ENCODE measurements at regions not wholly inside any gene's neighbourhood (a gene's known extent, or its start where the extent isn't known, plus 50 kb on each side); places are given as distances from the start of the nearest gene placed in this dataset.

DNA sequence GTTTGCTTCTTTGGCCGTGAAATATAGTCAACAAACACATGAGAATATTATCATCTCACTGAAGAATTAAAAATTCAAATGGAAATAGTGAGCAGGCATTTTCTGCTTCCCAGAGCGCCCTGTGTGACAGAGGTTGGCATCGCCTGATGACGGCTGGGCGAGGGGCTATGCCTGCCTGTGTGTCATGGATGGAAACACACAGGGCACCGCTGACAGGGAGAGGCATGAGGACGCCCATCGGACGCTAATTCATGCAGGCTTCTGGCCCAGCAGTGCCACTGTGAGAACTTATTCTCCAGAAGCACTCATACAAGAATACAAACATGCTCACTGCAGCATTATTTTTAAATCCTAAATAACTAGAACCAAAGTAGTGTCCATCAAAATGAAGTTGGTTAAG lies 61.4 kb upstream of the OTOS start:
- Histone ChIP-seq H3K4me3 (ENCODE audit: insufficient read depth, low read depth, low read length) (no peak overlapping the region), H3K9me3 (ENCODE audit: control insufficient read depth, low read length) (no peaks in the 10 kb centered on the region), H3K4me1 (ENCODE audit: control insufficient read depth, insufficient read depth, low read length) (peaks cover 26% of the 10 kb centered on the region), H3K36me3 (ENCODE audit: control insufficient read depth, insufficient read depth, low read length) (no peaks in the 10 kb centered on the region), H3K27ac (ENCODE audit: insufficient read depth, low read depth, low read length, poor library complexity, severe bottlenecking) (no peak overlapping the region), H3K27me3 (ENCODE audit: control insufficient read depth, insufficient read depth, low read length, poor library complexity, severe bottlenecking) (no peaks in the 10 kb centered on the region)
- WGBS, 2 experiments = 93 to 96% methylated on average over 8 to 9 of the region's 9 CpGs

DNA sequence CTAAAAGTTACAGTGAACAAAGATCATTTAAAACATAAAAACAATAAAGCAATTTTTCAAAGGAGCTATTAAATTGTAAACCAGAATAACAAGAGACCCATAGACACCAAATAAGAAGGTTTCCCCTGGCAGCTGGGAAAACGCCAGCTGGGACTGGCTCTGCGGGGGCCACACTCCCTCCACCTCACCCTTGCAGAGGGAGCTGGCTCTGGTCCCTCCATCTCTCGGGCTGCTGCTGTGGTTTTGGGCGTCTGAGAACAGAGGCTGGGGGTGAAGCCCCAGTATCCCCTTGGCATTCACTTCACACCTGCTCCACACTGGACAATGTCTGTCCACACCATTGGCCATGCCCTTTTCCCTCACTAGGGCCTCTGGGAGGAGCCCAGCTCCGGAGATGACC lies 62.1 kb upstream of the OTOS start:
- Histone ChIP-seq H3K9me3 (ENCODE audit: control insufficient read depth, low read length) (no peaks in the 10 kb centered on the region), H3K4me1 (ENCODE audit: control insufficient read depth, insufficient read depth, low read length) (peaks cover 26% of the 10 kb centered on the region), H3K27me3 (ENCODE audit: control insufficient read depth, insufficient read depth, low read length, poor library complexity, severe bottlenecking) (no peaks in the 10 kb centered on the region), H3K36me3 (ENCODE audit: control insufficient read depth, insufficient read depth, low read length) (no peaks in the 10 kb centered on the region), H3K27ac (ENCODE audit: insufficient read depth, low read depth, low read length, poor library complexity, severe bottlenecking) (no peak overlapping the region), H3K4me3 (ENCODE audit: insufficient read depth, low read depth, low read length) (no peak overlapping the region)
- WGBS, 2 experiments = 88 to 98% methylated on average over 5 of the region's 5 CpGs

DNA sequence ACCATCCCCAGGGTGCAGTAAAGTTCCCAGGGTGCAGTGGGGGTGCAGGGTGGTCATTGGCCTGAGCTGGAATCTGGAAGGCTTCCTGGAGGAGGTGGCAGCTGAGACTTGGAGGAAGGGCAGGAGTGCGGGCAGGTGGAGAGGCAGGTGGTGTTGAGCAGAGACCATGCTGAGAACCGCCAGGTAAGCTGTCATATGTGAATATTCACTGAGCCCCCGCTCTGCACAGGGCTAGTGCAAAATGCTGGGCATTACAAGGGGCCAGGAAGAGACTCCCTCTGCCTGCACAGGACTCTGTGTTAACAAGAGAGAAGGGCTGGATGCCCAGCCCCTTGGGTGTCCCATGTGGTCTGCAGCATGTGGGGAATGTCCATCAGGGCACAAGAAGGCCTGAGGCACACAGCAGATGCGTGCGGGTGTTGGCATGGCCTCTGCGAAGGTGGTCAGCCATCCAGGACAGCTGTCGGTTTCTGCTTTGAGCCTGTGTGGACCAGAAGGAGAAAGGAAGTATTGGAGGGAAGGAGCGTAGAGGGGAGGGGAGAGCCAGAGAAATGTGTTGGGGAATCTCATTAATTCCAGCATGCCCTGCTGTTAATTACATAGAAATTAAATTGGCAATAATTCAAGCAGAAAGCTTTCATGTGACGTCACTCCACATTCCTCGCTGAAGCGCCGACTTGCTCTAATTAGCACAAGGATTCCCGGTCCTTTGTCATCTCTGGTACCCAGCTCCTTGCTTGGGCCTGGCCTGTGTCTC lies 62.8 kb upstream of the OTOS start:
- no peaks in the 10 kb centered on the region for H3K36me3 ChIP-seq (ENCODE audit: control insufficient read depth, insufficient read depth, low read length)
- no peaks in the 10 kb centered on the region for H3K27me3 ChIP-seq (ENCODE audit: control insufficient read depth, insufficient read depth, low read length, poor library complexity, severe bottlenecking)
- H3K9me3 ChIP-seq (ENCODE audit: control insufficient read depth, low read length) = no peaks in the 10 kb centered on the region
- WGBS, 2 experiments = 86 to 87% methylated on average over 13 of the region's 13 CpGs
- peaks cover 26% of the 10 kb centered on the region for H3K4me1 ChIP-seq (ENCODE audit: control insufficient read depth, insufficient read depth, low read length)
- no peak overlapping the region for H3K27ac ChIP-seq (ENCODE audit: insufficient read depth, low read depth, low read length, poor library complexity, severe bottlenecking)
- H3K4me3 ChIP-seq (ENCODE audit: insufficient read depth, low read depth, low read length) = no peak overlapping the region

DNA sequence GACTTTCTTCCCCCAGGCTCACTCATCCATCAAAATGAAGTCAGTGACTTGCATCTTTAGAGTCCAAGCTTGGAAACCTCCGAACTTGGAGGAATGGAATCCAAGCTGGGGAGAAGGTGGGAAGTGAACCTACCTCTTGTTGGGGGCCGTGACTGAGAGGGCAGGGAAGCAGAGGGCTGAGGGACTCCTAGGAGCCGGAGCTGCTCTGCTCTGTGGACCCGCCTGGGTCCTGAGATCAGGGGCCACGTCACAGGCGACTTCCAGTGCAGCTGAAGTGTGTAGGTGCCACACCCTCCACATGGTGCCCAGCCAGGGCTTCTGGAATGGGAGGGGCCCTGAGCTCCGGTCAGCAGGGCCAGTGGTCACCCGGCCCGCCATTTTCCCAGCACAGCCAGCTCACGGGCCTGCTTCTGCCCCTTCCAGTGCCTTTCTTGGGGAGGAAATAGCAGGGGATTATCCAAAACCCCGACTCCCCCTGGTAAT lies 63.4 kb upstream of the OTOS start:
- Histone ChIP-seq H3K27ac (ENCODE audit: insufficient read depth, low read depth, low read length, poor library complexity, severe bottlenecking) (no peak overlapping the region), H3K27me3 (ENCODE audit: control insufficient read depth, insufficient read depth, low read length, poor library complexity, severe bottlenecking) (no peaks in the 10 kb centered on the region), H3K4me1 (ENCODE audit: control insufficient read depth, insufficient read depth, low read length) (peaks cover 26% of the 10 kb centered on the region), H3K9me3 (ENCODE audit: control insufficient read depth, low read length) (no peaks in the 10 kb centered on the region), H3K4me3 (ENCODE audit: insufficient read depth, low read depth, low read length) (no peak overlapping the region), H3K36me3 (ENCODE audit: control insufficient read depth, insufficient read depth, low read length) (no peaks in the 10 kb centered on the region)
- WGBS, 2 experiments = 90 to 92% methylated on average over 11 of the region's 11 CpGs

DNA sequence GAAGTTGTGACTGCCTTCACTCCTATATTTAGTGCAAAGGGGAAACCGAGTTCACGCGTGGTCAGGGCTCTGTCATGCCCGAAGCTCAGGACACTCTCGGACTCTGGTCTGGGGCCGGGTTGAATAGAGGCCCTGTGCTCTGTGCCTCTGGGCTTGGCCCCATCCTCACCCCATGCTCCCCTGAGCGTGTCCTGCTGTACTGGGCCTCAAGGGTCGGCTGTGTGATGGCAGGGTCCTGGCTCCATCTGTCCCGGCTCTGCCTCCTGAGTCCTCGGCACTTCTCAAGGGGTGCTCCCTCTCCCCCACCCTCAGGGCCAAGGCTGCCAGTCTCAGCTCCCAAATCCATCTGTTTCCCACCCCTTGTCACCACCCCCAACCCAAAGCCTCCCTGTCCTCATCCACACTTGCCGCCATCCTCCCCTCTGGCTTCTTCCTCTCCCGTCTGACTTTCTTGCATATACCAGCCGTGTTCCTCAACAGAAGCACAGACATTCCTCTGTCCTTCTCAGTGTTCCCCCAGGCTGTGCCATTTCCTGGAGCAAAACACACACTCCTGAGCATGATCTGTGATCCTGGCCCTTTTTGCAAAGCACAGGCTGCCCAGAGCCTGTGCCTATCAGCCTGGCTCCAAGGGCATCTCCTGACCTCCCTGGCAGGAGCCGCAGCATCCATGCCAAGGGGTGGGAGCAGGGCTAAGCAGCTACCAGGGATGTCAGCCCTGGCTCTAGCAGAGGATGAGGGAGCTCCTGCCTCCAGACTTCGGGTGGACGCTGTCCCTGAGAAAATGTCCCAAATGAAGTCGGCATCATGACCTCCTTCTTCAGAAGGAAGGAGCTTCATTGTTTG lies 64.2 kb upstream of the OTOS start:
- H3K27ac ChIP-seq (ENCODE audit: insufficient read depth, low read depth, low read length, poor library complexity, severe bottlenecking) = no peak overlapping the region
- 86% methylated on average over 17 of the region's 17 CpGs for WGBS, 2 experiments
- H3K4me3 ChIP-seq (ENCODE audit: insufficient read depth, low read depth, low read length) = no peak overlapping the region
- peaks cover 26% of the 10 kb centered on the region for H3K4me1 ChIP-seq (ENCODE audit: control insufficient read depth, insufficient read depth, low read length)
- no peaks in the 10 kb centered on the region for H3K27me3 ChIP-seq (ENCODE audit: control insufficient read depth, insufficient read depth, low read length, poor library complexity, severe bottlenecking)
- H3K9me3 ChIP-seq (ENCODE audit: control insufficient read depth, low read length) = no peaks in the 10 kb centered on the region
- no peaks in the 10 kb centered on the region for H3K36me3 ChIP-seq (ENCODE audit: control insufficient read depth, insufficient read depth, low read length)

DNA sequence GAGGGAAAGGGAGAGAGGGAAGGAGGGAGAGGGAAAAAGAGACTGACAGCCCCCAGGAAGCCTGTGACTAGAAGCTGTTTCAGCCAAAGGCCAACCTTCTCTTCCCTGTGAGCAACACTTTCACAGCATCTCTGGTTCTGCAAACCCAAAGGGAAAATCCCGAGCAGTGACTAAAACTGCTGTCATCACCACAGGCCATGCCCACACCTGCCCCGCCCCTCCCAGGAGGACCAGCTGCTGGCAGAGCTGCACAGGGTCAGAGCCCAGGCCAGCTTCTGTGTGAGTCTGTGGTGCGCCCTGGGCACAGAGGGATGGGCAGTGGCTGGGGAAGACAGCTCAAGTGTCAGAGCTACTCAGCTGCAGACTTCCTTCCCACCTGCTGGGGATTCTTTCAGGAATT lies 64.9 kb upstream of the OTOS start:
- Histone ChIP-seq H3K4me1 (ENCODE audit: control insufficient read depth, insufficient read depth, low read length) (peaks cover 26% of the 10 kb centered on the region), H3K36me3 (ENCODE audit: control insufficient read depth, insufficient read depth, low read length) (no peaks in the 10 kb centered on the region), H3K4me3 (ENCODE audit: insufficient read depth, low read depth, low read length) (no peak overlapping the region), H3K9me3 (ENCODE audit: control insufficient read depth, low read length) (no peaks in the 10 kb centered on the region), H3K27ac (ENCODE audit: insufficient read depth, low read depth, low read length, poor library complexity, severe bottlenecking) (no peak overlapping the region), H3K27me3 (ENCODE audit: control insufficient read depth, insufficient read depth, low read length, poor library complexity, severe bottlenecking) (no peaks in the 10 kb centered on the region)
- WGBS, 2 experiments = 9 to 11% methylated on average over 3 of the region's 3 CpGs

DNA sequence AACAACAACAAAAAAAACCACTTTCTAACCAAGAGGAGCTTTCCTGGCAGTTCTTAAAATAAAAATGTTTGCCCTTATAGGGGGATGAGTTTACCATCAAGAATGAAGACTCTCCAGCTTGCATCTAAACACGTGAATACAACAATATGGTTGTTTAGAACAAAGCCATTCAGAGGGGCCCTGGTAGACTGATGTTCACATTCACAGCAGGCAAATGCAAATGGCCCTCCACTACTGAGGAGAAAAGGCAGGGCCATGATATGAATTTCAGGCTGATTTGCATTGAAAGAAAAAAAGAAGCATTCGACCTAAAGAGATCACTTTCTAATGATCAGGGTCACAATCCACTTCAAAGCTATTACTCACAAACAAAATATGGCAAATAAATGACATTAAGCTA lies 65.3 kb upstream of the OTOS start:
- H3K27ac ChIP-seq (ENCODE audit: insufficient read depth, low read depth, low read length, poor library complexity, severe bottlenecking) = no peak overlapping the region
- no peaks in the 10 kb centered on the region for H3K27me3 ChIP-seq (ENCODE audit: control insufficient read depth, insufficient read depth, low read length, poor library complexity, severe bottlenecking)
- WGBS, 2 experiments = 2 to 11% methylated on average over 2 of the region's 2 CpGs
- no peaks in the 10 kb centered on the region for H3K36me3 ChIP-seq (ENCODE audit: control insufficient read depth, insufficient read depth, low read length)
- no peaks in the 10 kb centered on the region for H3K9me3 ChIP-seq (ENCODE audit: control insufficient read depth, low read length)
- H3K4me3 ChIP-seq (ENCODE audit: insufficient read depth, low read depth, low read length) = no peak overlapping the region
- peaks cover 24% of the 10 kb centered on the region for H3K4me1 ChIP-seq (ENCODE audit: control insufficient read depth, insufficient read depth, low read length)

DNA sequence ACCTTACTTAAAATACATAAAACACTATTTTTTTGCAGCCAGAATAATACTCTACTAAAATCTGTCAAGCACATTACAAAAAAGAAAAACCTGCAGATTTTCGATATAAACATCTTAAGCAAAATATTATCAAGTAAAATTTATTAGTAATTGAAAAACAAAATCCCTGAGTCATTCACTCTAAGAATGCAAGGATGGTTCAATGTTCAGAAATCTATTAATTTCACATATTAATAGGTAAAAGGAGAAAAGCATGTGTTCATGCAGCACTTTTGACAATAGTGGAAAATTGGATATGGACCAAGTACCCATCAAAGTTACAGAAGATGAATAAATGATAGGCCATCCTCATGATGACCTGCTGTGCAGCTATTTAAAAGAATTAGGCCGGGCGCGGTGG lies 66.2 kb upstream of the OTOS start:
- Histone ChIP-seq H3K4me1 (ENCODE audit: control insufficient read depth, insufficient read depth, low read length) (peaks cover 21% of the 10 kb centered on the region), H3K9me3 (ENCODE audit: control insufficient read depth, low read length) (no peaks in the 10 kb centered on the region), H3K4me3 (ENCODE audit: insufficient read depth, low read depth, low read length) (no peak overlapping the region), H3K36me3 (ENCODE audit: control insufficient read depth, insufficient read depth, low read length) (no peaks in the 10 kb centered on the region), H3K27ac (ENCODE audit: insufficient read depth, low read depth, low read length, poor library complexity, severe bottlenecking) (no peak overlapping the region), H3K27me3 (ENCODE audit: control insufficient read depth, insufficient read depth, low read length, poor library complexity, severe bottlenecking) (no peaks in the 10 kb centered on the region)
- 91% methylated on average over 4 of the region's 4 CpGs for WGBS, 2 experiments

DNA sequence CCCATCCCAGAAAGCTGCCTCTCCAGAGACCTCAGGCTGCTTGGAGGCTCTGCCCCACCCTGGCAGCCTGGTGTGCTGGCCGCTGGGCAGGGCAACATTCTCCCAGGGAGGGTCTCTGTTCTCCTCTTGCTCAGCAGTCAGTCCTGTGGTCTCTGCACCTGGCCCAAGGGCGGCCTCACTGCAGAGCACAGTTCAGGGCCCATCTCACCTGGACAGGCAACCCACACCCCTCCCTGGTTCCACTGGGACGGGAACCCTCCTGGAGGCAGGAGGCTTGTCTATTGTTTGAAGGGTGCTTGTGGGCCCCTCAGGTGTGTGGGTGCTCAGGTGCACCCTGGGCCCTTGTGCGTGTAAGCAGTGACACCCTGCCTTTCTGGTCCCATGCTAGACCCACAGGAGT lies 67.2 kb upstream of the OTOS start:
- no peaks in the 10 kb centered on the region for H3K9me3 ChIP-seq (ENCODE audit: control insufficient read depth, low read length)
- 94 to 95% methylated on average over 4 of the region's 4 CpGs for WGBS, 2 experiments
- no peak overlapping the region for H3K27ac ChIP-seq (ENCODE audit: insufficient read depth, low read depth, low read length, poor library complexity, severe bottlenecking)
- no peaks in the 10 kb centered on the region for H3K36me3 ChIP-seq (ENCODE audit: control insufficient read depth, insufficient read depth, low read length)
- no peak overlapping the region for H3K4me3 ChIP-seq (ENCODE audit: insufficient read depth, low read depth, low read length)
- no peaks in the 10 kb centered on the region for H3K27me3 ChIP-seq (ENCODE audit: control insufficient read depth, insufficient read depth, low read length, poor library complexity, severe bottlenecking)
- H3K4me1 ChIP-seq (ENCODE audit: control insufficient read depth, insufficient read depth, low read length) = peaks cover 21% of the 10 kb centered on the region

DNA sequence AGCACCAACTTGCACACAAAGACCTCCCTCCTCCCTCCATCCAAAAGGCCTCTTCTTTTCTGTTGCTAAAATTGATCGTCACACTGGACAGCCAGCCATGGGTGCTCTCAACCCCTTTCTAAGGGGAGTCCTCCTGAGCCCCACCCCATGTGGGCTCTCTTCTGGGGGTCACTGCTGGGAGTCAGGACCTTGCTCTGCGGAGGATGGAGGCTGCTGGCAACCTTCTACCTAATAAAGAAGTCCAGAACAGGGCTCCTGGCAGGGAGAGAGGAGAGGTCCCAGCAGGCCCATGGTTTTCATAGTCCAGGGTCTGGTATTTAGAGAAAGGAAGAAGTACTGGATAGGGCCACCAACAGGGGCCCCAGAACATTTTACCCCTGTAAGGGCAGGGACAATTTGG lies 67.6 kb upstream of the OTOS start:
- H3K4me1 ChIP-seq (ENCODE audit: control insufficient read depth, insufficient read depth, low read length) = peaks cover 21% of the 10 kb centered on the region
- no peaks in the 10 kb centered on the region for H3K9me3 ChIP-seq (ENCODE audit: control insufficient read depth, low read length)
- 89 to 96% methylated on average over 2 of the region's 2 CpGs for WGBS, 2 experiments
- no peaks in the 10 kb centered on the region for H3K36me3 ChIP-seq (ENCODE audit: control insufficient read depth, insufficient read depth, low read length)
- no peaks in the 10 kb centered on the region for H3K27me3 ChIP-seq (ENCODE audit: control insufficient read depth, insufficient read depth, low read length, poor library complexity, severe bottlenecking)
- H3K4me3 ChIP-seq (ENCODE audit: insufficient read depth, low read depth, low read length) = no peak overlapping the region
- H3K27ac ChIP-seq (ENCODE audit: insufficient read depth, low read depth, low read length, poor library complexity, severe bottlenecking) = no peak overlapping the region
